Activated naive CD4-positive, alpha-beta T cell treated with anti-CD3 and anti-CD28 coated beads for 36 hours (primary cell): ENCODE measurements at regions not wholly inside any gene's neighbourhood (a gene's known extent, or its start where the extent isn't known, plus 50 kb on each side); places are given as distances from the start of the nearest gene placed in this dataset.

ENCODE experiments used
- CTCF ChIA-PET: fragments of 350-600 bp; sonication (Branson Sonifier 250); formaldehyde crosslinking; loops from one replicate; lab custom pipeline; 2021; ENCODE audit warnings: antibody characterized with exemption; lab: Charles Lee
- DNase-seq: peaks from one replicate; pipeline ENCODE4 v3.0.0-alpha.2; 2020
- H3K27ac Mint-ChIP-seq: one replicate; pipeline ENCODE4 v1.8.0; 2021; ENCODE audit warnings: mild to moderate bottlenecking, mixed read lengths
- H3K27me3 Mint-ChIP-seq: one replicate; pipeline ENCODE4 v1.8.0; 2021; ENCODE audit warnings: low read depth, mixed read lengths
- H3K36me3 Mint-ChIP-seq: one replicate; pipeline ENCODE4 v1.8.0; 2021; ENCODE audit warnings: low read depth, mixed read lengths
- H3K4me1 Mint-ChIP-seq: one replicate; pipeline ENCODE4 v1.8.0; 2021; ENCODE audit warnings: low read depth, mixed read lengths
- H3K4me3 Mint-ChIP-seq: one replicate; pipeline ENCODE4 v1.8.0; 2021; ENCODE audit warnings: mild to moderate bottlenecking, moderate library complexity, mixed read lengths
- H3K9me3 Mint-ChIP-seq: one replicate; pipeline ENCODE4 v1.8.0; 2021; ENCODE audit warnings: mixed read lengths
- intact Hi-C: fragments of 100-400 bp; cut with micrococcal nuclease; formaldehyde crosslinking; loops from one replicate; pipeline ENCODE4 v1.15.1; 2023

GRCh38 chr12:113642216-113642615, 170.5 kb upstream of the LHX5 start:
- H3K36me3 Mint-ChIP-seq, result no peaks in the 10 kb centered on the region
- no peaks in the 10 kb centered on the region for H3K9me3 Mint-ChIP-seq
- no peak overlapping the region for H3K27ac Mint-ChIP-seq
- H3K27me3 Mint-ChIP-seq, result peaks cover 42% of the 10 kb centered on the region
- H3K4me3 Mint-ChIP-seq, result no peak overlapping the region
- intact Hi-C loops, result no loop called here
- CTCF ChIA-PET, result no interaction called here
- no peak for DNase-seq
- peaks cover 2% of the 10 kb centered on the region for H3K4me1 Mint-ChIP-seq

DNA sequence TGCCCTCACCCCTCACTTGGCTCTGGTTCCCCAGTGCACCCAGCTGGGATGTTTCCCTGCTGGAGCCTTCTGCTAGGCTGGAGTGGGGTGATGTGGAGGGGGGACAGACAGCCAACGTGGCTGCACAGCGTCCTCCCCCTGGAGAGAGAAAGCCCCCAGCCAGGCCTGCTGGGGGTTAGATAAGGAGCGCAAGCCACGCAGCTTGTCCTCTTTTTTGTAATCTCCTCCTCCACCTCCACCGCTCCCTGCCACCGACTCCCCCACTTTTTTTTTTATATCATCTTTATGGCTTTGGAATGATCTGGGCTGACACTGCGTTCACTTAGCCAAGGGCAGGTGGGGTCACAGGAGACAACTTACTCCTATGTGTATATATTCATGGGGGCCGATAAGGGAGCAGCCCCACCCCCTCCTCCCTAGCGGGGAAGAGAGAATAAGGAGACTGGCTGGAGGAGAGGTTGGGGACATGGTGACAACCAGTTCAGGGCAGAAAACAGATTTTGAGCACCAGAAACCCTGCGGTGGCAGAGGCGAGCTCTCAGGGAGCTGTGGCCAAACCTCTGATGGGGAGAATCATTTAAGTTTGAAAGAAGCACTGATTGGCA, 169.9 kb upstream of the LHX5 start:
- no peak overlapping the region for H3K4me3 Mint-ChIP-seq
- CTCF ChIA-PET, result no interaction called here
- no peak for DNase-seq
- no peak overlapping the region for H3K27ac Mint-ChIP-seq
- no peaks in the 10 kb centered on the region for H3K36me3 Mint-ChIP-seq
- peaks cover 38% of the 10 kb centered on the region for H3K27me3 Mint-ChIP-seq
- no peaks in the 10 kb centered on the region for H3K9me3 Mint-ChIP-seq
- intact Hi-C loops, result no loop called here
- H3K4me1 Mint-ChIP-seq, result peaks cover 2% of the 10 kb centered on the region

DNA sequence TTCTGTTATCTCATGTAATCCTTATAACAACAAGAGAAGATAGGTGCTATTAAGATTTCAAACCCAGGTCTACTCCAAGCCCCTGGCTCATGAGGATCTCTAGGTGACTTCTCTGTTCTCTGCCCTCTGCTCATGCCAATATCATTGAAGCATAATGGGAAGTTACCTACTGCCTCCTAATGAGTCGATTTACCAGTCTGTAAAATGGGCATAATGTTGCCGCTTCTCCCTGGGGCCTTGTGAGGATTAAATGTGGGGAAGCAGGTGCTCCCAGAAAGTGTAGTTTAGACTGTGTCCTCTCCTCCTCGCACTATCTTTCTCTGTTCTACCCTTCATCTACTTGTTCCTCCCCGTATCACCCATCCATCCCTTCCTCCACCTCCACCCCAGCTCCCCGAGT, 169.2 kb upstream of the LHX5 start:
- Mint-ChIP-seq H3K36me3 (no peaks in the 10 kb centered on the region), H3K27ac (no peak overlapping the region)
- CTCF ChIA-PET, result interaction anchor here (1.2 kb wide), 1 partner anchor 215 kb away, joined by 4 read pairs; no protein-coding TSS in a partner anchor

DNA sequence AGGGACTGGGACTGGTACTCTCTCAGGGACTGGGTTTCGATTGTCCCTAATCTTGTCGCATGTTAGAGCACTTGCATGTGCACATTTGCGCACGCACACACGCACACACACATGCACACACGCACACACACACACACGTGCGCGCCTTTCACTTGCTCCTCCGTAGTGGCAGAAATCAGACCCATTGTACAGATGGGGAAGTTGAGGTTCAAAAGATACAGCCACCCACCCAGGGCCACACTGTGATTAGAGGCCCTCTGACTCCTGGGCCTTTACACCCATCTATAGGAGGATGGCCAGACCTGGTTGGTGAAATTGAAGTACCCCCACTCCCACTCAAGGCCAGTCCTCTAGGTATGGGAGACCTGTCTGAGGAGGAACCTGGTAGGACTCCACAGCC, 167.8 kb upstream of the LHX5 start:
- intact Hi-C loops, result no loop called here
- Mint-ChIP-seq H3K4me3 (no peak overlapping the region), H3K27me3 (peaks cover 30% of the 10 kb centered on the region), H3K36me3 (no peaks in the 10 kb centered on the region), H3K4me1 (peaks cover 2% of the 10 kb centered on the region), H3K9me3 (no peaks in the 10 kb centered on the region), H3K27ac (no peak overlapping the region)
- CTCF ChIA-PET, result no interaction called here
- DNase-seq, result no peak

More for the DNA sequence above, 169.2 kb upstream of the LHX5 start:
- intact Hi-C loops, result no loop called here
- Mint-ChIP-seq H3K9me3 (no peaks in the 10 kb centered on the region), H3K4me1 (peaks cover 2% of the 10 kb centered on the region), H3K4me3 (no peak overlapping the region), H3K27me3 (peaks cover 33% of the 10 kb centered on the region)
- DNase-seq, result no peak

GRCh38 chr12:113638460-113638775, 166.7 kb upstream of the LHX5 start:
- Mint-ChIP-seq H3K27me3 (peaks cover 23% of the 10 kb centered on the region), H3K36me3 (no peaks in the 10 kb centered on the region), H3K9me3 (no peaks in the 10 kb centered on the region), H3K4me1 (peaks cover 2% of the 10 kb centered on the region), H3K4me3 (no peak overlapping the region), H3K27ac (no peak overlapping the region)
- intact Hi-C loops, result no loop called here
- CTCF ChIA-PET, result no interaction called here
- no peak for DNase-seq

DNA sequence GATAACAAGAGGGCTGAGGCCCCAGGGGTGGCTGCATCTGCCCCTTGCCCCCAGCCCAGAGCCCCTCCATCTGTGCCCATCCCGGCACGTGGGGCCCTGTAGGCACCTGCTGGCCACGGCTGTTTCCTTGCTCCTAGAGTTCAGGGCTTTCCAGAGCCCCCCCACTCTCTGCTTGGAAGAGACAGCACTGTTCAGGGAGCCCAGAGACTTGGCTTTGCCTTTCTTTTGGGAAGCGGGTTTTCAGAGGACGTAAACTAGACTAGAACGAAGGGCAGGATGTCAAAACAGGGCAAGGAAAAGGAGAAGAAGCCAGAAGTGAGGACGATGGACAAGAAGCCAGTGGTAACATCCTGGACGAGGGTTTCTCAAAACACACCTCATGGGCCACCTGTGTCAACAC, 163.3 kb upstream of the LHX5 start:
- H3K27me3 Mint-ChIP-seq, result peaks cover 16% of the 10 kb centered on the region
- H3K4me1 Mint-ChIP-seq, result peaks cover 2% of the 10 kb centered on the region
- no peak for DNase-seq
- no peak overlapping the region for H3K27ac Mint-ChIP-seq
- H3K36me3 Mint-ChIP-seq, result no peaks in the 10 kb centered on the region
- H3K4me3 Mint-ChIP-seq, result no peak overlapping the region
- CTCF ChIA-PET, result interaction anchor here (0.7 kb wide), 1 partner anchor 209 kb away, joined by 4 read pairs; no protein-coding TSS in a partner anchor
- no peaks in the 10 kb centered on the region for H3K9me3 Mint-ChIP-seq
- intact Hi-C loops, result no loop called here

DNA sequence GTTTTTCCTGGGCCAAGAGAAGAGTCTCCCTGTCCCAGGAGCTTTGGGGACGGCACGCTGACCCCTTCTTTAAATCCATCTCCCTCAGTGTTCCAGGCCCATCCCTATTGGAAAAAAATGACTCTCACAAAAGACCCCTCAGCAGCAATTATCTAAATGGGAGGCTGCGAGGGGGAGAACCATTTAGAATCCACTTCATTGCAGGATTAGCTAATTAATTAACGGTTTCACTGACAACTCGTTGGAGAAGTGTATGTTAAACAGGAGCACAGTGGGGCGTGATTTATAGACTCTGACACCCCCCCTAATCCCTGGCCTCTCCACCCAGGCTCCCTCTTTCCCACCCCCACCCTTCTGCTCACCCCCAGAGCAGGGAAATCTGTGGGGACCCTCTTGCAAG, 162.8 kb upstream of the LHX5 start:
- peaks cover 1% of the 10 kb centered on the region for H3K9me3 Mint-ChIP-seq
- H3K27me3 Mint-ChIP-seq, result peaks cover 15% of the 10 kb centered on the region
- no peak for DNase-seq
- no peaks in the 10 kb centered on the region for H3K36me3 Mint-ChIP-seq
- intact Hi-C loops, result no loop called here
- no peak overlapping the region for H3K27ac Mint-ChIP-seq
- H3K4me1 Mint-ChIP-seq, result peaks cover 2% of the 10 kb centered on the region
- no peak overlapping the region for H3K4me3 Mint-ChIP-seq
- CTCF ChIA-PET, result no interaction called here

- no peaks in the 10 kb centered on the region for H3K36me3 Mint-ChIP-seq
- no peak overlapping the region for H3K27ac Mint-ChIP-seq
- peaks cover 4% of the 10 kb centered on the region for H3K9me3 Mint-ChIP-seq
- H3K4me3 Mint-ChIP-seq, result no peak overlapping the region
- intact Hi-C loops, result no loop called here
- H3K27me3 Mint-ChIP-seq, result peaks cover 11% of the 10 kb centered on the region
- CTCF ChIA-PET, result no interaction called here
- H3K4me1 Mint-ChIP-seq, result peaks cover 2% of the 10 kb centered on the region
- DNase-seq, result no peak
These were observed 162.1 kb upstream of the LHX5 start for GRCh38 chr12:113633678-113634332.

DNA sequence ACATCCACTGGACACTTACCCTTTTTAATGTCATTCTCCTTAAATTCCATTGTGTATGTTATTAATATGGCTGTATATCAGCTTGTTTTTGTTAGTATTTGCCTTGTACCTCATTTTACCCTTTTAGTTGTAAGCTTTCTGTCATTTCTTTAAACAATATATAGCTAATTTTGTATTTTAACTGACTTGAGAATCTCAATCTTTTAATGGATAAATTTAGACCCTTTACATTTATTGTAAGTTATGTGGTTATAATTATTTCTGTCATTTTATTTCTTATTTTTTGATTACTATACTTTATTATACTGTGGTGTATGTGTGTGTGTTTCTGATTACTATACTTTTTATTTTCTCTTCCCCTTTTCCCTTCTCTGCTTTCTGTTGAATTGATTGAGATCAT, 159.0 kb upstream of the LHX5 start:
- intact Hi-C loops, result no loop called here
- H3K4me1 Mint-ChIP-seq, result no peaks in the 10 kb centered on the region
- H3K27ac Mint-ChIP-seq, result no peak overlapping the region
- H3K9me3 Mint-ChIP-seq, result peaks cover 16% of the 10 kb centered on the region
- H3K36me3 Mint-ChIP-seq, result no peaks in the 10 kb centered on the region
- no peak overlapping the region for H3K4me3 Mint-ChIP-seq
- CTCF ChIA-PET, result interaction anchor here (0.6 kb wide), 1 partner anchor 1895 kb away, joined by 3 read pairs; no protein-coding TSS in a partner anchor
- H3K27me3 Mint-ChIP-seq, result peaks cover 6% of the 10 kb centered on the region
- DNase-seq, result no peak

- H3K9me3 Mint-ChIP-seq, result peaks cover 24% of the 10 kb centered on the region
- H3K36me3 Mint-ChIP-seq, result no peaks in the 10 kb centered on the region
- CTCF ChIA-PET, result no interaction called here
- H3K27ac Mint-ChIP-seq, result no peak overlapping the region
- H3K27me3 Mint-ChIP-seq, result peaks cover 12% of the 10 kb centered on the region
- no peaks in the 10 kb centered on the region for H3K4me1 Mint-ChIP-seq
- H3K4me3 Mint-ChIP-seq, result no peak overlapping the region
- no peak for DNase-seq
- intact Hi-C loops, result no loop called here
These were observed 153.8 kb upstream of the LHX5 start for GRCh38 chr12:113625499-113625898.

- CTCF ChIA-PET, result no interaction called here
- Mint-ChIP-seq H3K4me3 (no peak overlapping the region), H3K4me1 (no peaks in the 10 kb centered on the region), H3K9me3 (peaks cover 20% of the 10 kb centered on the region), H3K27ac (no peak overlapping the region), H3K36me3 (no peaks in the 10 kb centered on the region), H3K27me3 (peaks cover 12% of the 10 kb centered on the region)
- intact Hi-C loops, result no loop called here
- no peak for DNase-seq
These were observed 150.7 kb upstream of the LHX5 start for GRCh38 chr12:113622410-113622809.

DNA sequence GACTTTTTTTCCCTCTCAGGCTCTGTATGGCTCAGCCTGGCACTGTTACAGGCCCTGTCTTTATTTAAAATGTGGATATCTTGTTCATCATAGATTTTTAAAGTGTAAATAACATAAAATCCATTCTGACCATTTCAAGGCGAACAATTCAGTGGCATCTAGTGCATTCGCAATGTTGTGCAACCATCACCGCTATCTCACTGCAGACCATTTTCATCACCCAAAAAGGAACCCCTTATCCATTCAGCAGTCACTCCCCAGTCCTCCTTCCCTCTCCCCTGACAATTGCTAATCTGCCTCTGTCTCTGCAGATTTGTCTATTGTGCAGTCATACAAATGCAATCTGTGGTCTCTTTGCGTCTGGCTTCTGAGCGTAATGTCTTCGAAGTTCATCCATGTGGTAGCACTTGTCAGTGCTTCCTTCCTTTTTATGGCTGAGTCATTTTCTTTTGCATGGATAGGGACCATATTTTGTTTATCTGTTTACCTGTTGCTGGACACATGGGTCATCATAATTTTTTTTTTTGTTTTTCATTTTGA, 148.8 kb upstream of the LHX5 start:
- DNase-seq, result no peak
- CTCF ChIA-PET, result no interaction called here
- Mint-ChIP-seq H3K27me3 (peaks cover 16% of the 10 kb centered on the region), H3K9me3 (peaks cover 7% of the 10 kb centered on the region), H3K27ac (no peak overlapping the region), H3K4me3 (no peak overlapping the region), H3K4me1 (no peaks in the 10 kb centered on the region), H3K36me3 (no peaks in the 10 kb centered on the region)
- intact Hi-C loops, result no loop called here

DNA sequence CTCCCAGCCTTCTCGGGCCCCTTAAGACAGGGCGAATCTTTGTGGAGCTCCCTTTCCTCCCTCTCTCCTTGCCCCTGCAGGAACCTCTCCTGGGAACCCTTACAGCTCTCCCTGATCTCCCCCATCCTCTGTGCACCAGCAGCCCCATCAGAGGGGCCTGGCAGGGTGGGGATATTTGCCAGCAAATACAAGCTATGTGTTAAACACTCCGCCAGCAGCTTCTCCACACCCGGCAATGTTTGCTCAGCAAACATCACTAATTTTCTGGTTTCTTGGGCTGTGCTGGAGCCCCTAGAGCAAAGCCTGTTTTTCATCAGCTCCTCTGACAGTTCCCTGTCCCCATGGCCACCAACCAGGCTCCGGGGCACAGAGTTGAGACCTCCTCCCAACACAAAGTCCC, 147.5 kb upstream of the LHX5 start:
- H3K4me1 Mint-ChIP-seq, result no peaks in the 10 kb centered on the region
- CTCF ChIA-PET, result no interaction called here
- no peak for DNase-seq
- peaks cover 18% of the 10 kb centered on the region for H3K27me3 Mint-ChIP-seq
- intact Hi-C loops, result no loop called here
- no peak overlapping the region for H3K4me3 Mint-ChIP-seq
- H3K36me3 Mint-ChIP-seq, result no peaks in the 10 kb centered on the region
- H3K27ac Mint-ChIP-seq, result no peak overlapping the region
- H3K9me3 Mint-ChIP-seq, result peaks cover 2% of the 10 kb centered on the region
